ENCODE measurements at regions not wholly inside any gene's neighbourhood (a gene's known extent, or its start where the extent isn't known, plus 50 kb on each side); places are given as distances from the start of the nearest gene placed in this dataset.
"Not testable (repeated sequence)": the region's sequence is repeated elsewhere in the genome, so short reads cannot be mapped to it uniquely, and the experiment has no call there.

DNA sequence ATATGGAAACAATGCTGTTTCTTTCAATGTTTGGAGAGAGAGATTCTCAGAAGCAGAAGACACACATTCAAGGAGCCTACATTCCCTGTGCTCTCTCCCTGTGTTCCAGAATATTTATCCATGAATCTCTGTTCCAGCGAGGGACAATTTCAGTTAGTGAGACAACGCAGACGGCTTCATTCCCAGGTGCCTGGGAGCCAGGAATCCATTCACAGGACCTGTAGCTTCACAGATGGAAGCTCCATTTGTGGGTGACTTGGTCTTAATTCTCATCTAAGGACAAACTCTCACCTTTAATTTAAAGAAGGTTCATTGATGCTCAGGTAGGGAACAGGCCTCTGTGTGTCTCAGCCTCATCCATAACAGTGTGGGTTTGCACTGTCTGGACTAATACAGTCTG is 1156.6 kb downstream of the RPIA start:
- TF ChIP-seq, protein P1, sequence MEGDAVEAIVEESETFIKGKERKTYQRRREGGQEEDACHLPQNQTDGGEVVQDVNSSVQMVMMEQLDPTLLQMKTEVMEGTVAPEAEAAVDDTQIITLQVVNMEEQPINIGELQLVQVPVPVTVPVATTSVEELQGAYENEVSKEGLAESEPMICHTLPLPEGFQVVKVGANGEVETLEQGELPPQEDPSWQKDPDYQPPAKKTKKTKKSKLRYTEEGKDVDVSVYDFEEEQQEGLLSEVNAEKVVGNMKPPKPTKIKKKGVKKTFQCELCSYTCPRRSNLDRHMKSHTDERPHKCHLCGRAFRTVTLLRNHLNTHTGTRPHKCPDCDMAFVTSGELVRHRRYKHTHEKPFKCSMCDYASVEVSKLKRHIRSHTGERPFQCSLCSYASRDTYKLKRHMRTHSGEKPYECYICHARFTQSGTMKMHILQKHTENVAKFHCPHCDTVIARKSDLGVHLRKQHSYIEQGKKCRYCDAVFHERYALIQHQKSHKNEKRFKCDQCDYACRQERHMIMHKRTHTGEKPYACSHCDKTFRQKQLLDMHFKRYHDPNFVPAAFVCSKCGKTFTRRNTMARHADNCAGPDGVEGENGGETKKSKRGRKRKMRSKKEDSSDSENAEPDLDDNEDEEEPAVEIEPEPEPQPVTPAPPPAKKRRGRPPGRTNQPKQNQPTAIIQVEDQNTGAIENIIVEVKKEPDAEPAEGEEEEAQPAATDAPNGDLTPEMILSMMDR (IDR thresholded peaks at IDR 0.05; ENCODE audit: insufficient read depth, low read length, missing control alignments) = no peak
- ChIA-PET POLR2A (no interaction called here), CTCF (no interaction called here)
- no peak overlapping the region for H3K4me3 ChIP-seq (ENCODE audit: low read depth, low read length)
- DNase-seq (ENCODE audit: low read depth, low spot score) = no peak

- CTCF ChIA-PET = no interaction called here
- no peak for DNase-seq (ENCODE audit: low read depth, low spot score)
- TF ChIP-seq, protein P1 (IDR thresholded peaks at IDR 0.05; ENCODE audit: insufficient read depth, low read length, missing control alignments) = no peak
- no peak overlapping the region for H3K4me3 ChIP-seq (ENCODE audit: low read depth, low read length)
- POLR2A ChIA-PET = no interaction called here
These were observed 1157.4 kb downstream of the RPIA start for GRCh38 chr2:89848763-89849368.

DNA sequence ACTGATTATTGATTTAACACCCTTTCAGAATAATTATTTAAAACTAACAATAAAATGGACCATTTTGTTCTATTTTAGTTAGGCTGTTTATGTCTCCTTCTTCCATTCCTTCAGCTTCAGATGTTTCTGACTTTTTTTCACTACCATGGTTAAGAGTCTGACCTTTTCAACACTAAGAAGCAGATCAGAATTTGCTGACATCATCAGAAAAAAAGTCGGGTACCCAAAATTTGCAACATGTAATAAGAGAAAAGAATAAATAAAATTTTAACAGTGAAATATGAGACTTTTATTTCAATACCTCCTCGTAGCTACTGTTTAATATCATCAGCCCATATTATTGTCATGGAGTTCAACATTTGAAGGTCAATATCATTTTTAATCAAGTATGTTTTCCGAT is 1158.3 kb downstream of the RPIA start:
- CTCF ChIA-PET = no interaction called here
- H3K4me3 ChIP-seq (ENCODE audit: low read depth, low read length) = no peak overlapping the region
- TF ChIP-seq, protein P1 (IDR thresholded peaks at IDR 0.05; ENCODE audit: insufficient read depth, low read length, missing control alignments) = no peak
- POLR2A ChIA-PET = no interaction called here
- no peak for DNase-seq (ENCODE audit: low read depth, low spot score)

GRCh38 chr2:89850481-89850880 is 1159.0 kb downstream of the RPIA start:
- CTCF ChIA-PET = no interaction called here

DNA sequence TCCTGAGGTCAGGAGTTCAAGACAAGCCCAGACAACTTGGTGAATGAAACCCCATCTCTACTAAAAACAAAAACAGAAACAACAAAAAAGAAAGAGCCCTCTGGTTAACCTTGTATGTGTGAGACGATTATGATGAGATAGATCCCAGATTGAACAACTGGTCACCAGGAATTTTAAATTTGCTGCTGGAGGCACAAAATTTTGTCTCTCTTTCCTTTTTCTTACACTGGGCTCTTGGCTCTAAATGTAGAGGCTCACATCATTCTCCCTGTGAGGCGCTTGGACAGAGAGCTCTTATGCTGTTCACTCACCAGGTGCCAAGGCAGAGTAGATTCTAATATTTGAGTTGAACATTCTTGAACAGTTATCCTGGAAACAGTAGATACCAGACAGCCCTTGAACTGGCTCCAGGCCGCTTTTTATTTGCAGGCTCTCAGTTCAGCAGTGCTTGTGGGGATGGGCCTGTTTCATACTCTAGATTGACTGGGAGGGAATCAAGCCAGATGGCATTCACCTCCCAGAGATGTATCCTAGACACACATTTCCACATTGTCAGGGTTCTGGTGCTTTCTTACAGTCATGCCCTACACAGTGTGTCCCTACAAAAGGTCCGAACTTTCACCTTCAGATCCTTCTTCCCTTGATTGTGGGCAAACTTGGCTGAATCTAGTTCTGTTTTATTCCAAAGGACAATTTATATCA is 1159.6 kb downstream of the RPIA start:
- H3K4me3 ChIP-seq (ENCODE audit: low read depth, low read length) = no peak overlapping the region
- TF ChIP-seq, protein P1 (IDR thresholded peaks at IDR 0.05; ENCODE audit: insufficient read depth, low read length, missing control alignments) = no peak
- ChIA-PET CTCF (no interaction called here), POLR2A (no interaction called here)
- DNase-seq (ENCODE audit: low read depth, low spot score) = no peak

More at GRCh38 chr2:89850481-89850880, 1159.0 kb downstream of the RPIA start:
- TF ChIP-seq, protein P1 (IDR thresholded peaks at IDR 0.05; ENCODE audit: insufficient read depth, low read length, missing control alignments) = no peak
- DNase-seq (ENCODE audit: low read depth, low spot score) = no peak
- no peak overlapping the region for H3K4me3 ChIP-seq (ENCODE audit: low read depth, low read length)
- POLR2A ChIA-PET = no interaction called here

- ChIA-PET POLR2A (no interaction called here), CTCF (no interaction called here)
- TF ChIP-seq, protein P1 (IDR thresholded peaks at IDR 0.05; ENCODE audit: insufficient read depth, low read length, missing control alignments) = no peak
- H3K4me3 ChIP-seq (ENCODE audit: low read depth, low read length) = no peak overlapping the region
- DNase-seq (ENCODE audit: low read depth, low spot score) = no peak
These were observed 1160.1 kb downstream of the RPIA start for GRCh38 chr2:89851583-89851905.

GRCh38 chr2:89853427-89853826 is 1162.0 kb downstream of the RPIA start:
- CTCF ChIA-PET; POLR2A ChIA-PET; DNase-seq (ENCODE audit: low read depth, low spot score); H3K4me3 ChIP-seq (ENCODE audit: low read depth, low read length): not testable (repeated sequence)

DNA sequence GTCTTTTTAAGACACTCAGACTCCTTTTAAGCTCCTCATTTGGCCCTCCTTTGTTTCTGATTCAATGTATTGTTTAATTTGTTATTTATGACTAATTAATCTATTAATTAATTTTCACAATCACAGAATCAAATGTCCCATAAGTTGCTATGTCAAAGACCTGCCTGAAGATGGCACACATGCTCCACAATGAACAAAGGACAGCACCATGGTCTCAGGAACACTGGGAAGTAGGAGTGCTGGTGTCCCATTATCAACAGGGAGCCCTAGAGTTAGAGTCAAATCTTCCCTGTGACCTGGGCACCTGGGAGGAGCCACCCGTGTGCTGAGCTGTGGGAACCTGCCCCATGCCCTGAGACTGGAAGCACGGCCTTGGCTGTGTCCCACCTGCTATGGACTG is 1164.3 kb downstream of the RPIA start:
- CTCF ChIA-PET; POLR2A ChIA-PET; DNase-seq (ENCODE audit: low read depth, low spot score); H3K4me3 ChIP-seq (ENCODE audit: low read depth, low read length): not testable (repeated sequence)

- DNase-seq (ENCODE audit: low read depth, low spot score); H3K4me3 ChIP-seq (ENCODE audit: low read depth, low read length); CTCF ChIA-PET; POLR2A ChIA-PET: not testable (repeated sequence)
These were observed 1164.8 kb downstream of the RPIA start for GRCh38 chr2:89856305-89856704.

DNA sequence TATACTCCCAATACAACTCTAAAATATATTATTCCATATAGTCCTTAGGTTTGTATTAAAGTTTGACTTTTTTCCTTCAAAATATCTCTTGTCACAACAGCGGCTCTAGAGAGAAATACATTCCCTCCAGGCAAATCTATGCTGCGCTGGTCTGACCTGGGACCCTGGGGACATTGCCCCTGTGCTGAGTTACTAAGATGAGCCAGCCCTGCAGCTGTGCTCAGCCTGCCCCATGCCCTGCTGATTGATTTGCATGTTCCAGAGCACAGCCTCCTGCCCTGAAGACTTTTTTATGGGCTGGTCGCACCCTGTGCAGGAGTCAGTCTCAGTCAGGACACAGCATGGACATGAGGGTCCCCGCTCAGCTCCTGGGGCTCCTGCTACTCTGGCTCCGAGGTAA is 1170.7 kb downstream of the RPIA start:
- DNase-seq (ENCODE audit: low read depth, low spot score); H3K4me3 ChIP-seq (ENCODE audit: low read depth, low read length); CTCF ChIA-PET; POLR2A ChIA-PET: not testable (repeated sequence)
